CD4-positive, alpha-beta T cell treated with Interleukin-12 subunit alpha and Interleukin-12 subunit beta, for 1 hour (primary cell): ENCODE measurements at regions not wholly inside any gene's neighbourhood (a gene's known extent, or its start where the extent isn't known, plus 50 kb on each side); places are given as distances from the start of the nearest gene placed in this dataset.

ENCODE experiments used
- DNase-seq: peaks from one replicate; pipeline ENCODE4 v3.0.0-alpha.2; 2020

- DNase-seq = no peak
These were observed 448.4 kb upstream of the ZNF608 start for GRCh38 chr5:125194883-125195282.

GRCh38 chr5:125196481-125197111, 450.2 kb upstream of the ZNF608 start:
- no peak for DNase-seq

- no peak for DNase-seq
These were observed 450.9 kb upstream of the ZNF608 start for GRCh38 chr5:125197321-125197720.

- no peak for DNase-seq
These were observed 452.0 kb upstream of the ZNF608 start for GRCh38 chr5:125198270-125198974.

- DNase-seq = no peak
These were observed 452.9 kb upstream of the ZNF608 start for GRCh38 chr5:125199373-125199772.

- no peak for DNase-seq
These were observed 453.8 kb upstream of the ZNF608 start for GRCh38 chr5:125199968-125200865.

GRCh38 chr5:125200866-125201373, 454.5 kb upstream of the ZNF608 start:
- no peak for DNase-seq

- DNase-seq = no peak
These were observed 455.1 kb upstream of the ZNF608 start for GRCh38 chr5:125201446-125202052.

GRCh38 chr5:125202353-125202752, 455.9 kb upstream of the ZNF608 start:
- no peak for DNase-seq

GRCh38 chr5:125202871-125203438, 456.5 kb upstream of the ZNF608 start:
- DNase-seq = no peak

GRCh38 chr5:125203912-125204311, 457.5 kb upstream of the ZNF608 start:
- no peak for DNase-seq

- no peak for DNase-seq
These were observed 459.3 kb upstream of the ZNF608 start for GRCh38 chr5:125205601-125206225.

GRCh38 chr5:125207856-125208255, 461.4 kb upstream of the ZNF608 start:
- no peak for DNase-seq

- DNase-seq = no peak
These were observed 463.2 kb upstream of the ZNF608 start for GRCh38 chr5:125209650-125210049.

GRCh38 chr5:125210242-125210947, 464.0 kb upstream of the ZNF608 start:
- no peak for DNase-seq

GRCh38 chr5:125214080-125214479, 467.6 kb upstream of the ZNF608 start:
- DNase-seq = no peak

GRCh38 chr5:125215593-125215992, 469.2 kb upstream of the ZNF608 start:
- no peak for DNase-seq

- no peak for DNase-seq
These were observed 473.3 kb upstream of the ZNF608 start for GRCh38 chr5:125219710-125220109.

- DNase-seq = no peak
These were observed 473.8 kb upstream of the ZNF608 start for GRCh38 chr5:125220284-125220683.

- no peak for DNase-seq
These were observed 476.3 kb upstream of the ZNF608 start for GRCh38 chr5:125222597-125223240.

- DNase-seq = no peak
These were observed 479.0 kb upstream of the ZNF608 start for GRCh38 chr5:125225424-125225823.
